ENCODE measurements at regions not wholly inside any gene's neighbourhood (a gene's known extent, or its start where the extent isn't known, plus 50 kb on each side); places are given as distances from the start of the nearest gene placed in this dataset.
"Not testable (repeated sequence)": the region's sequence is repeated elsewhere in the genome, so short reads cannot be mapped to it uniquely, and the experiment has no call there.

GRCh38 chr4:115278830-115279229 is 165.4 kb upstream of the NDST4 start:
- DNase-seq (ENCODE audit: low spot score) (no peak), FAIRE-seq (no peak)

GRCh38 chr4:115275615-115276014 is 162.2 kb upstream of the NDST4 start:
- DNase-seq (ENCODE audit: low spot score) (no peak), FAIRE-seq (no peak)

GRCh38 chr4:115274545-115274944 is 161.1 kb upstream of the NDST4 start:
- FAIRE-seq, result no peak

GRCh38 chr4:115272594-115272993 is 159.2 kb upstream of the NDST4 start:
- no peak for DNase-seq (ENCODE audit: low spot score)
- no peak for FAIRE-seq

More at GRCh38 chr4:115274545-115274944, 161.1 kb upstream of the NDST4 start:
- DNase-seq (ENCODE audit: low spot score), result no peak

- DNase-seq (ENCODE audit: low spot score) (no peak), FAIRE-seq (no peak)
Observed at GRCh38 chr4:115272185-115272584, 158.8 kb upstream of the NDST4 start.

GRCh38 chr4:115260195-115260594 is 146.8 kb upstream of the NDST4 start:
- FAIRE-seq (no peak), DNase-seq (ENCODE audit: low spot score) (no peak)

GRCh38 chr4:115259642-115260041 is 146.2 kb upstream of the NDST4 start:
- no peak for DNase-seq (ENCODE audit: low spot score)
- FAIRE-seq, result no peak

- DNase-seq (ENCODE audit: low spot score) (peak; percentile 12), FAIRE-seq (no peak)
Observed at GRCh38 chr4:115249808-115250207, 136.4 kb upstream of the NDST4 start.

- no peak for FAIRE-seq
- DNase-seq (ENCODE audit: low spot score), result peak; percentile 5
Observed at GRCh38 chr4:115234405-115235093, 121.1 kb upstream of the NDST4 start.

GRCh38 chr4:115233600-115233999 is 120.2 kb upstream of the NDST4 start:
- no peak for DNase-seq (ENCODE audit: low spot score)
- no peak for FAIRE-seq

- FAIRE-seq (no peak), DNase-seq (ENCODE audit: low spot score) (no peak)
Observed at GRCh38 chr4:115229873-115230272, 116.5 kb upstream of the NDST4 start.

- FAIRE-seq (no peak), DNase-seq (ENCODE audit: low spot score) (no peak)
Observed at GRCh38 chr4:115228851-115229250, 115.4 kb upstream of the NDST4 start.

GRCh38 chr4:115222061-115222460 is 108.6 kb upstream of the NDST4 start:
- no peak for FAIRE-seq
- DNase-seq (ENCODE audit: low spot score), result no peak

GRCh38 chr4:115219862-115220261 is 106.4 kb upstream of the NDST4 start:
- DNase-seq (ENCODE audit: low spot score) (no peak), FAIRE-seq (no peak)

- DNase-seq (ENCODE audit: low spot score) (no peak), FAIRE-seq (no peak)
Observed at GRCh38 chr4:115219315-115219860, 106.0 kb upstream of the NDST4 start.

- DNase-seq (ENCODE audit: low spot score) (no peak), FAIRE-seq (no peak)
Observed at GRCh38 chr4:115215935-115216334, 102.5 kb upstream of the NDST4 start.

GRCh38 chr4:115213716-115214115 is 100.3 kb upstream of the NDST4 start:
- DNase-seq (ENCODE audit: low spot score) (no peak), FAIRE-seq (no peak)

GRCh38 chr4:115201042-115201330 is 87.6 kb upstream of the NDST4 start:
- FAIRE-seq (no peak), DNase-seq (ENCODE audit: low spot score) (no peak)

GRCh38 chr4:115200201-115201041 is 87.0 kb upstream of the NDST4 start:
- FAIRE-seq, result not testable (repeated sequence)

GRCh38 chr4:115194612-115195011 is 81.2 kb upstream of the NDST4 start:
- not testable (repeated sequence) for DNase-seq (ENCODE audit: low spot score); FAIRE-seq

More at GRCh38 chr4:115200201-115201041, 87.0 kb upstream of the NDST4 start:
- DNase-seq (ENCODE audit: low spot score), result not testable (repeated sequence)

GRCh38 chr4:115190529-115190928 is 77.1 kb upstream of the NDST4 start:
- FAIRE-seq, result no peak
- DNase-seq (ENCODE audit: low spot score), result no peak

- no peak for FAIRE-seq
- no peak for DNase-seq (ENCODE audit: low spot score)
Observed at GRCh38 chr4:115187136-115187535, 73.7 kb upstream of the NDST4 start.

Measured in urothelium cell line (cell line).